ENCODE measurements at regions not wholly inside any gene's neighbourhood (a gene's known extent, or its start where the extent isn't known, plus 50 kb on each side); places are given as distances from the start of the nearest gene placed in this dataset.

DNA sequence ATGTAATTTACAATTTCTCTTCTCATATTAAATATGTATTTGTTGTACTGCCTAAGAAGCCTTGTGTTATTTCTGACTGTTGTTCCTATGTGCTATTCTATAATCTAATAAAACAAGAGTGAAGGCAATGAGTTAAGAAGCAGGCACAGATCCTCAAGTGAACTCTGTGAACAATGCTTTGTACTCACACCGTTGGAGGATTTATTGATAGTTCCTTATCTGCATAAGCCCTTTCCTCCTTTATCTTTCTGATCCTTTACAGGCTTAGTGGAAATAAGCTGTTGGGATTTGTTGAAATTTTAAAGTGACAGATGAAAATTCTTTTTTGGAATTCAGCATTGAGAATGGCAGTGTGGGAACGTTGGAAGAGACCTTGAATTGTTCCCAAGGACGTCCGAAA is 329.6 kb upstream of the NPVF start:
- TF ChIP-seq, protein P1, sequence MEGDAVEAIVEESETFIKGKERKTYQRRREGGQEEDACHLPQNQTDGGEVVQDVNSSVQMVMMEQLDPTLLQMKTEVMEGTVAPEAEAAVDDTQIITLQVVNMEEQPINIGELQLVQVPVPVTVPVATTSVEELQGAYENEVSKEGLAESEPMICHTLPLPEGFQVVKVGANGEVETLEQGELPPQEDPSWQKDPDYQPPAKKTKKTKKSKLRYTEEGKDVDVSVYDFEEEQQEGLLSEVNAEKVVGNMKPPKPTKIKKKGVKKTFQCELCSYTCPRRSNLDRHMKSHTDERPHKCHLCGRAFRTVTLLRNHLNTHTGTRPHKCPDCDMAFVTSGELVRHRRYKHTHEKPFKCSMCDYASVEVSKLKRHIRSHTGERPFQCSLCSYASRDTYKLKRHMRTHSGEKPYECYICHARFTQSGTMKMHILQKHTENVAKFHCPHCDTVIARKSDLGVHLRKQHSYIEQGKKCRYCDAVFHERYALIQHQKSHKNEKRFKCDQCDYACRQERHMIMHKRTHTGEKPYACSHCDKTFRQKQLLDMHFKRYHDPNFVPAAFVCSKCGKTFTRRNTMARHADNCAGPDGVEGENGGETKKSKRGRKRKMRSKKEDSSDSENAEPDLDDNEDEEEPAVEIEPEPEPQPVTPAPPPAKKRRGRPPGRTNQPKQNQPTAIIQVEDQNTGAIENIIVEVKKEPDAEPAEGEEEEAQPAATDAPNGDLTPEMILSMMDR (IDR thresholded peaks at IDR 0.05), result no peak
- no peak for TF ChIP-seq POLR2AphosphoS5 (IDR thresholded peaks at IDR 0.05)

All from gastroesophageal sphincter (tissue), 3 donors.